Kidney (tissue), 13 donors: ENCODE measurements at regions not wholly inside any gene's neighbourhood (a gene's known extent, or its start where the extent isn't known, plus 50 kb on each side); places are given as distances from the start of the nearest gene placed in this dataset.

ENCODE experiments used
- DNase-seq, 5 donors: peaks; one replicate each; pipeline ENCODE4 v3.0.0-alpha.2; 2013 to 2020
- FAIRE-seq: peaks from 2 replicates; lab custom pipeline; 2012; peaks lifted over from hg19 to GRCh38; lab: Jason Lieb, UNC
- H3K27ac ChIP-seq, 2 donors: one replicate each; pipeline ENCODE4 v1.7.0; 2013; ENCODE audit warnings: low read depth in 2 of 2, low read length in 2 of 2, inconsistent platforms in 1 of 2
- H3K27me3 ChIP-seq: one replicate; pipeline ENCODE4 v1.7.1; 2013; ENCODE audit warnings: low read length, inconsistent platforms; ENCODE audit not compliant: control insufficient read depth, insufficient read depth
- H3K36me3 ChIP-seq, 3 donors: one replicate each; pipeline versions ENCODE4 v1.7.0 to v1.7.1; 2013; ENCODE audit warnings: low read length in 3 of 3, control low read depth in 1 of 3, inconsistent platforms in 1 of 3; ENCODE audit not compliant: insufficient read depth in 3 of 3, control insufficient read depth in 2 of 3
- H3K4me1 ChIP-seq, 3 donors: one replicate each; pipeline versions ENCODE4 v1.7.0 to v1.7.1; 2013; ENCODE audit warnings: low read length in 3 of 3, inconsistent platforms in 1 of 3, low read depth in 1 of 3; ENCODE audit not compliant: control insufficient read depth in 2 of 3, insufficient read depth in 2 of 3
- H3K4me3 ChIP-seq, 3 donors: one replicate each; pipeline versions ENCODE4 v1.7.0 to v1.8.1; 2013; ENCODE audit warnings: low read length in 3 of 3, control low read depth in 1 of 3, inconsistent platforms in 1 of 3
- H3K9ac ChIP-seq, 3 donors: one replicate each; pipeline versions ENCODE4 v1.7.0 to v1.7.1; 2013; ENCODE audit warnings: low read length in 3 of 3, control low read depth in 1 of 3, inconsistent platforms in 1 of 3
- H3K9me3 ChIP-seq, 3 donors: one replicate each; pipeline versions ENCODE4 v1.7.0 to v1.7.1; 2013; ENCODE audit warnings: low read length in 3 of 3, control low read depth in 1 of 3, inconsistent platforms in 1 of 3; ENCODE audit not compliant: control insufficient read depth in 2 of 3, insufficient read depth in 1 of 3
- CTCF ChIP-seq: IDR thresholded peaks from 3 replicates; pipeline ENCODE4 v1.5.1; 2012; ENCODE audit warnings: mild to moderate bottlenecking, moderate library complexity, borderline replicate concordance; ENCODE audit not compliant: insufficient read depth; ENCODE audit errors: extremely low read depth
- intact Hi-C: fragments of 100-400 bp; cut with DNase I; formaldehyde crosslinking; loops from one replicate; pipeline ENCODE4 v1.11.1; 2022
- donor health status: control.
- donor health status: control.
- donor health status: control.
- donor health status: control.
- donor health status: control.
- donor health status: DM: yes; HTN: yes; CAD: no.
- donor health status: Normal renal cell carcinoma (clear cell type).

- Histone ChIP-seq H3K27ac (no peak overlapping the region), H3K9ac (no peak overlapping the region), H3K4me1 (no peaks in the 10 kb centered on the region), H3K27me3 (no peaks in the 10 kb centered on the region), H3K36me3 (no peaks in the 10 kb centered on the region), H3K9me3 (peaks cover 0 to 18% (median 0%) of the 10 kb centered on the region in 3 donors), H3K4me3 (no peak overlapping the region)
- no peak for TF ChIP-seq CTCF
- DNase-seq (no peak), FAIRE-seq (no peak)
- intact Hi-C loops: no loop called here
These were observed 53.8 kb upstream of the C2CD4B start for GRCh38 chr15:62218841-62219240.

- Histone ChIP-seq H3K4me1 (no peaks in the 10 kb centered on the region), H3K27me3 (no peaks in the 10 kb centered on the region), H3K4me3 (no peak overlapping the region), H3K36me3 (no peaks in the 10 kb centered on the region), H3K9ac (no peak overlapping the region), H3K27ac (no peak overlapping the region), H3K9me3 (peaks cover 0 to 18% (median 0%) of the 10 kb centered on the region in 3 donors)
- no peak for FAIRE-seq
- intact Hi-C loops: no loop called here
- TF ChIP-seq CTCF: no peak
- no peak for DNase-seq
These were observed 54.7 kb upstream of the C2CD4B start for GRCh38 chr15:62219799-62220198.

GRCh38 chr15:62223020-62223419, 57.9 kb upstream of the C2CD4B start:
- Histone ChIP-seq H3K9ac (no peak overlapping the region), H3K4me1 (no peaks in the 10 kb centered on the region), H3K4me3 (no peak overlapping the region), H3K27me3 (no peaks in the 10 kb centered on the region), H3K27ac (no peak overlapping the region), H3K9me3 (peaks cover 0 to 3% (median 0%) of the 10 kb centered on the region in 3 donors), H3K36me3 (no peaks in the 10 kb centered on the region)
- no peak for TF ChIP-seq CTCF
- no peak for FAIRE-seq
- intact Hi-C loops: no loop called here
- DNase-seq: no peak

GRCh38 chr15:62228604-62229003, 63.5 kb upstream of the C2CD4B start:
- no peaks in the 10 kb centered on the region for H3K27me3 ChIP-seq
- intact Hi-C loops: no loop called here
- no peak overlapping the region for H3K4me3 ChIP-seq
- H3K36me3 ChIP-seq: no peaks in the 10 kb centered on the region
- H3K4me1 ChIP-seq: no peaks in the 10 kb centered on the region
- TF ChIP-seq CTCF: no peak
- FAIRE-seq: no peak
- H3K9ac ChIP-seq: no peak overlapping the region
- no peaks in the 10 kb centered on the region for H3K9me3 ChIP-seq
- no peak overlapping the region for H3K27ac ChIP-seq
- DNase-seq: no peak
